ENCODE measurements at regions not wholly inside any gene's neighbourhood (a gene's known extent, or its start where the extent isn't known, plus 50 kb on each side); places are given as distances from the start of the nearest gene placed in this dataset.

DNA sequence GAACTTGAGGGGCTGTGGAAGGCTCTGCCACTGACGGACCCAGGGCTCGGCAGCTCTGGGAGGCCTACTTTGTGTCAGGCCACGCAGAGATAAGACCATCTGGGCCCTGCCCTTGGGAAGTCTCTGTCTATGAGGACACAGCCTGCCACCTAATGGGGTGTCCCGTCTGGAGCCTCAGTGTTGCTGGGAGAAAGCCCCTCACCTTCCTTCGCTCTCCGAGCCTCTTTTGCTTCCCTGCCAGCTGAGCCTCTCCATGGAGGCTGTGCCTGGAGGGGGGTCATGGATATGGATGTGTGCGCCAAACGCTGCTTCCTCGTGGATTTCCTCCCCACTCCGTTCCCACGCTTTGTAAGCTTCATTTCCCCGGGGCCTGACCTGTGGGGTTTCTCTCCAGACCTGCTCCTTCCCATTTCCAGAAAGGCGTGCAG is 228.8 kb downstream of the SEC14L1 start:
- H3K36me3 ChIP-seq = no peaks in the 10 kb centered on the region
- no peak overlapping the region for H3K4me3 ChIP-seq
- no peak for DNase-seq (ENCODE audit: extremely low spot score in 2 of 2)
- no peaks in the 10 kb centered on the region for H3K27me3 ChIP-seq
- peak overlapping the region; percentile 95 for H3K27ac ChIP-seq
- H3K4me1 ChIP-seq = peaks cover 75% of the 10 kb centered on the region
- intact Hi-C loops (cut with DNase I) = no loop called here
- H3K9me3 ChIP-seq = no peaks in the 10 kb centered on the region
- TF ChIP-seq, protein P1, sequence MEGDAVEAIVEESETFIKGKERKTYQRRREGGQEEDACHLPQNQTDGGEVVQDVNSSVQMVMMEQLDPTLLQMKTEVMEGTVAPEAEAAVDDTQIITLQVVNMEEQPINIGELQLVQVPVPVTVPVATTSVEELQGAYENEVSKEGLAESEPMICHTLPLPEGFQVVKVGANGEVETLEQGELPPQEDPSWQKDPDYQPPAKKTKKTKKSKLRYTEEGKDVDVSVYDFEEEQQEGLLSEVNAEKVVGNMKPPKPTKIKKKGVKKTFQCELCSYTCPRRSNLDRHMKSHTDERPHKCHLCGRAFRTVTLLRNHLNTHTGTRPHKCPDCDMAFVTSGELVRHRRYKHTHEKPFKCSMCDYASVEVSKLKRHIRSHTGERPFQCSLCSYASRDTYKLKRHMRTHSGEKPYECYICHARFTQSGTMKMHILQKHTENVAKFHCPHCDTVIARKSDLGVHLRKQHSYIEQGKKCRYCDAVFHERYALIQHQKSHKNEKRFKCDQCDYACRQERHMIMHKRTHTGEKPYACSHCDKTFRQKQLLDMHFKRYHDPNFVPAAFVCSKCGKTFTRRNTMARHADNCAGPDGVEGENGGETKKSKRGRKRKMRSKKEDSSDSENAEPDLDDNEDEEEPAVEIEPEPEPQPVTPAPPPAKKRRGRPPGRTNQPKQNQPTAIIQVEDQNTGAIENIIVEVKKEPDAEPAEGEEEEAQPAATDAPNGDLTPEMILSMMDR (IDR thresholded peaks at IDR 0.05) = no peak
- TF ChIP-seq POLR2A (IDR thresholded peaks at IDR 0.05) (no peak), POLR2AphosphoS5 (IDR thresholded peaks at IDR 0.05; ENCODE audit: insufficient read depth in 1 of 2, low read depth in 1 of 2) (no peak)

DNA sequence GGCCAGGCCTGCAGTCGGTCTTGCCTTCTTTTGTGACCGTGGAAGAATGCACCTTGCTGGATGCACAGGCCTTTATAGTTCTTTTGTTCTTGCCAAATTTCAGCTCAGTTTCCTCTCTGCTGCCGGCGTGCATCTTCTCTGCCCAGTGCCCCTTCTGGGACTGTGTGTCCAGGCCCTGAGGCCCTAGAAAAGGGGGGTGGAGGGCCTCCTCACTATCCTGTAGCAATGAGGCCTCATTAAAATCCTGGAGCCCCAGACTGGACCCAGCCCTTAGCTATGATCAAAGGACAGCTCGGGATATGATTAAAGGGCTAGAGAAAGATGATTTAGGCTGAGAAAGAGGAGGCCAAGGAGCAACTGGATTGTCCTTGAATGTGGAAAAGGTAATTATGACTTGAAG is 229.8 kb downstream of the SEC14L1 start:
- Histone ChIP-seq H3K4me3 (no peak overlapping the region), H3K27me3 (no peaks in the 10 kb centered on the region), H3K36me3 (no peaks in the 10 kb centered on the region), H3K27ac (peak overlapping the region; percentile 95), H3K9me3 (no peaks in the 10 kb centered on the region), H3K4me1 (peaks cover 75% of the 10 kb centered on the region)
- no peak for DNase-seq (ENCODE audit: extremely low spot score in 2 of 2)
- intact Hi-C loops (cut with DNase I) = loop anchor here (5.0 to 10.0 kb wide), 3 partner anchors 43 to 276 kb away; no protein-coding TSS in a partner anchor
- TF ChIP-seq, protein P1 (IDR thresholded peaks at IDR 0.05) = no peak
- TF ChIP-seq POLR2A (IDR thresholded peaks at IDR 0.05) = no peak
- no peak for TF ChIP-seq POLR2AphosphoS5 (IDR thresholded peaks at IDR 0.05; ENCODE audit: insufficient read depth in 1 of 2, low read depth in 1 of 2)

DNA sequence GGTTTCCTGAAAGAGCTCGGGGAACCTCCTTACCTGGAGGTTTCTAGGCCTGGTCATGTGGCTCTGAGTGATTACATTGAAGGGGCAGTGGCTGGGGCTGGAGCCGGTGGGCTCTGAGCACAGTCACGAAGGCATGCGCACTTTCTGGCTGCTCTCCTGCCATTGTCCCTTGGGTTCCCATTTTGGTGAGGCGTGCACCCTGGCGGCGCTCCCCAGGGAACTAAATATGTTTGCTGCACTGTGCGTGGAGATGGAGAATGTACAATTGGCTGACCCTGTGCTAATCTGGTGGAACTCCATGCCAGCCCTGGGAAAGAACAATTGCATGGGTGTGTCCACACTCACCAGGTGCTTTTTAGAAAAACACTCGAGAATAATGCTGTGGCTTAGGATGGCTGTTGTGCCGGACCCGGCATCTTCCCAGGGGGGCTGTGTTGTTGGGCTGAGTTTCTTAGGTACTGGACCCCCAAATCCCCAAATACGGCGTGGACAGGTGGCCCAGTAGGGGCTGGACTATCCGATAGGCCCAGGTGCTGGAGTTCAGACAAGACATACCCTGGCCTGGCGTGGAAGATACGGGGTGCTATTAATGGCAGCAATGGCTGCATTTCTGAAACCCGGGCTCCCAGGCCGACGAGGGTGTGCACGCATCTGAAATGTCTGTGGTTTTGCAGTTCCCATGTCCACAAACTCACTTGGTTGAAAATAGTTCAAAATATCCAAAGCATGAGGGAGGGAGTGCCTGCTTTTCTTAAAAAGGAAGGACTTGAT is 230.5 kb downstream of the SEC14L1 start:
- H3K4me1 ChIP-seq = peaks cover 75% of the 10 kb centered on the region
- intact Hi-C loops (cut with DNase I) = loop anchor here (5.0 to 10.0 kb wide), 3 partner anchors 44 to 277 kb away; no protein-coding TSS in a partner anchor
- DNase-seq (ENCODE audit: extremely low spot score in 2 of 2) = no peak

DNA sequence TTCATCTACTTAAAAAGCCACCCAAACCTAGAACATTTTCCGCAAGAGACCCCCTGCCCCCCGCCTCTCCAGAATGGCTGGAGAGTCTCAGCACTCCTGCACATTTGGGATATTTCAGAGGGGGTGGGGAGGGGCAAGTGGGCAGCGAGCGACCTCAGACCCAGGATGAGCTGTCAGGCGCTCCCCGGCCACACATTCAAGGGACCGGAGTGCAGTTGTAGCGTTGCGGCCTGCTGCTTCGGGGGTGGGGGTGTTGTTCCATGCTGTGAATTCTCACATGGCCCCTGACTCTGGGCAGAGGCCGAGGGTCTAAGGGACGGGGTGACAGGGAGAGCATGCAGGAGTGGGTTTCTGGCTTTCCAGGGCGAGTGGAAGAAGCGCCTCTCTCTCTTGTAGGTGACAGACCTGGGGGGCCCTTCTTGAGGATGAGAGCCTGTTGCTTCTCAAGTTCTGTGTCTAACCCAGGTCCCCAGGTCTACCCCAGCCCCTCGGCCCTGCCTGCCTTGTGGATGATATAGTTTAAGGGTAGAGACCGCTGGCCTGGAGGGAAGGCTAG is 231.2 kb downstream of the SEC14L1 start:
- TF ChIP-seq POLR2A (IDR thresholded peaks at IDR 0.05) = no peak
- TF ChIP-seq POLR2AphosphoS5 (IDR thresholded peaks at IDR 0.05; ENCODE audit: insufficient read depth in 1 of 2, low read depth in 1 of 2) = no peak
- TF ChIP-seq, protein P1 (IDR thresholded peaks at IDR 0.05) = no peak
- peaks cover 75% of the 10 kb centered on the region for H3K4me1 ChIP-seq
- peak overlapping the region; percentile 95 for H3K27ac ChIP-seq
- peak overlapping the region; percentile 76 to 78 for H3K4me3 ChIP-seq
- intact Hi-C loops (cut with DNase I) = loop anchor here (5.0 to 10.0 kb wide), 3 partner anchors 45 to 277 kb away; no protein-coding TSS in a partner anchor
- H3K9me3 ChIP-seq = no peaks in the 10 kb centered on the region
- H3K36me3 ChIP-seq = no peaks in the 10 kb centered on the region
- H3K27me3 ChIP-seq = no peaks in the 10 kb centered on the region
- no peak for DNase-seq (ENCODE audit: extremely low spot score in 2 of 2)

More for the DNA sequence above, 230.5 kb downstream of the SEC14L1 start:
- H3K27ac ChIP-seq = peak overlapping the region; percentile 95
- TF ChIP-seq, protein P1 (IDR thresholded peaks at IDR 0.05) = no peak
- no peak for TF ChIP-seq POLR2AphosphoS5 (IDR thresholded peaks at IDR 0.05; ENCODE audit: insufficient read depth in 1 of 2, low read depth in 1 of 2)
- no peak for TF ChIP-seq POLR2A (IDR thresholded peaks at IDR 0.05)
- no peaks in the 10 kb centered on the region for H3K36me3 ChIP-seq
- no peaks in the 10 kb centered on the region for H3K9me3 ChIP-seq
- H3K27me3 ChIP-seq = no peaks in the 10 kb centered on the region
- H3K4me3 ChIP-seq = no peak overlapping the region

Data from vagina (tissue), 2 donors.